Esophagus squamous epithelium (tissue), 5 donors: ENCODE measurements at regions not wholly inside any gene's neighbourhood (a gene's known extent, or its start where the extent isn't known, plus 50 kb on each side); places are given as distances from the start of the nearest gene placed in this dataset.

Experiments used
- DNase-seq: peaks from one replicate; lab custom pipeline; 2025; lab: John Stamatoyannopoulos, UW
- H3K27ac ChIP-seq, 4 donors: fragments of 200-600 bp; sonication (generic); one replicate each; pipeline ENCODE4 v1.5.1; 2016 to 2019; ENCODE audit warnings: mild to moderate bottlenecking in 1 of 4
- H3K27me3 ChIP-seq, 4 donors: fragments of 200-600 bp; sonication (generic); 1 replicate in 3 of 4; 2 replicates in 1 of 4; pipeline versions ENCODE4 v1.5.1 to v1.6.0; 2017 to 2021; ENCODE audit warnings: antibody characterized with exemption in 1 of 4
- H3K36me3 ChIP-seq, 3 donors: fragments of 200-600 bp; sonication (generic); one replicate each; pipeline ENCODE4 v1.5.1; 2016 to 2019
- H3K4me1 ChIP-seq, 3 donors: fragments of 200-600 bp; sonication (generic); one replicate each; pipeline ENCODE4 v1.5.1; 2017 to 2019
- H3K4me3 ChIP-seq, 4 donors: fragments of 200-600 bp; sonication (generic); 1 replicate in 3 of 4; 2 replicates in 1 of 4; pipeline ENCODE4 v1.5.1; 2016 to 2019; ENCODE audit warnings: mild to moderate bottlenecking in 2 of 4, moderate library complexity in 1 of 4
- H3K9me3 ChIP-seq, 3 donors: fragments of 200-600 bp; sonication (generic); one replicate each; pipeline ENCODE4 v1.5.1; 2016 to 2019
- CTCF ChIP-seq, 6 experiments: fragments of 450-650 bp in 4 of 6; fragments of 200-600 bp in 2 of 6; sonication (generic) in 2 of 6; IDR thresholded peaks; one replicate each; pipeline ENCODE4 v1.5.1; 2016 to 2019; ENCODE audit warnings: antibody characterized with exemption in 6 of 6, mild to moderate bottlenecking in 4 of 6, moderate library complexity in 4 of 6
- POLR2A ChIP-seq, 4 donors: fragments of 450-650 bp; IDR thresholded peaks; one replicate each; pipeline ENCODE4 v1.6.1; 2017; ENCODE audit warnings: antibody characterized with exemption in 4 of 4, mild to moderate bottlenecking in 4 of 4, moderate library complexity in 3 of 4
- WGBS, 2 donors: methylation state at CpG; one replicate each; pipeline ENCODE4 v1.1.5; 2018; 5-methylcytosine and 5-hydroxymethylcytosine counted together
- intact Hi-C: fragments of 100-400 bp; cut with DNase I; formaldehyde crosslinking; loops from one replicate; pipeline ENCODE4 v1.15.0; 2022
- donor health status: DM: yes; HTN: yes; CAD: no.

- H3K4me1 ChIP-seq = no peaks in the 10 kb centered on the region
- no peaks in the 10 kb centered on the region for H3K27me3 ChIP-seq
- no peaks in the 10 kb centered on the region for H3K36me3 ChIP-seq
- H3K27ac ChIP-seq = no peak overlapping the region
- 48 to 60% methylated on average over 6 of the region's 6 CpGs for WGBS, 2 donors
- no peak for TF ChIP-seq POLR2A (IDR thresholded peaks at IDR 0.05)
- TF ChIP-seq CTCF (IDR thresholded peaks at IDR 0.05) = no peak
- H3K4me3 ChIP-seq = no peak overlapping the region
- DNase-seq = no peak
- intact Hi-C loops = no loop called here
- H3K9me3 ChIP-seq = no peaks in the 10 kb centered on the region
Observed at GRCh38 chr15:87711026-87711425, 545.5 kb downstream of the NTRK3 start.

GRCh38 chr15:87710406-87710805 lies 546.1 kb downstream of the NTRK3 start:
- Histone ChIP-seq H3K4me1 (no peaks in the 10 kb centered on the region), H3K4me3 (no peak overlapping the region), H3K27me3 (no peaks in the 10 kb centered on the region), H3K27ac (no peak overlapping the region), H3K9me3 (no peaks in the 10 kb centered on the region), H3K36me3 (no peaks in the 10 kb centered on the region)
- WGBS, 2 donors = 76 to 84% methylated on average over 6 to 7 of the region's 7 CpGs
- TF ChIP-seq POLR2A (IDR thresholded peaks at IDR 0.05) (no peak), CTCF (IDR thresholded peaks at IDR 0.05) (no peak)
- intact Hi-C loops = no loop called here
- DNase-seq = no peak

DNA sequence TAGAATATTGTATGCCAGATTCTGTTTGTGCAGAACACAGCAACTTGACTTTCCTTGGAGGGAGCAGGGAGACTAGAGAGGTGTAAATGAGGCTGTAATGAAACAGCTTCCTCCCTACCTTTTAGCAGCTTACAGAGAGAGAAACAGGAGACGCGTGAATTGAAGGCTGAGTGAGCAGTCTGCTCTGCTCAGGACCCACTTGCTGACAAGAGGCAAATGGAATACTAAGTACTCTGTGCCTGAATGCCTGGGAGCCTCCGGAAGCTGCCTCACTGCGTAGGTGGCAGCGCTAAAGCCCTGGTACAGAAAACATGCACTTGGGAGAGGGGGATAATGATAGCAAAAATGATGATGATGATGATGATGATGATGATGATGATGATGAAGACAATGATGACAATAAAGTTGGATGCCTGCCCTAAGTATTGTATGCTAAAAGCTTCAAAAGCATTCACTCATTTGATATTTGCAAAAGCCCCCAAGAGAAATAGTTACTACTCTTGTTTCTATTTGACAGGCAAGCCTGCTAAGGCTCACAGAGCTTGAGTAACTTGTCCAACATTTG lies 548.9 kb downstream of the NTRK3 start:
- TF ChIP-seq POLR2A (IDR thresholded peaks at IDR 0.05) = no peak
- TF ChIP-seq CTCF (IDR thresholded peaks at IDR 0.05) = no peak
- intact Hi-C loops = no loop called here
- 73 to 79% methylated on average over 5 of the region's 5 CpGs for WGBS, 2 donors
- no peaks in the 10 kb centered on the region for H3K36me3 ChIP-seq
- H3K27me3 ChIP-seq = no peaks in the 10 kb centered on the region
- H3K27ac ChIP-seq = no peak overlapping the region
- no peak for DNase-seq
- no peak overlapping the region for H3K4me3 ChIP-seq
- no peaks in the 10 kb centered on the region for H3K4me1 ChIP-seq
- H3K9me3 ChIP-seq = no peaks in the 10 kb centered on the region

DNA sequence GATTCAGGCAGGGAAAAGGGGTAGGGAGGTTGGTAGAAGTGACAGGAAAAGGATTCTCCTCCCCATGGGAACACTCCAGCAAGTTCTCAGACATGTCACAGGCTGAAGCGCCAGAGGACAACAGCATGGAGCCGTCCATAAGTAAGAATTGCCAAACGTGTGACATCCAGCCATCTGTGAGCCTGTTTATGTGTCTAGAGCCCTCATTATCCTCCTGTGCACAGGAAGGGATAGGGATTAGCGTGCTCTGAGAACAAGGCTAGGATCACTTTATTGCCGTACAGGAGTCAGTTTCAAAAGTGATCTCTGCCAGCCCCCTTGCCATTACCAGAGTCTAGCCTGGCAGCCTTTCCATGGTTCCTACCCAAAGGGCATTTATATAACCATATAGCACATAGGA lies 549.5 kb downstream of the NTRK3 start:
- no peak overlapping the region for H3K4me3 ChIP-seq
- no peaks in the 10 kb centered on the region for H3K9me3 ChIP-seq
- no peaks in the 10 kb centered on the region for H3K4me1 ChIP-seq
- H3K27ac ChIP-seq = no peak overlapping the region
- no peaks in the 10 kb centered on the region for H3K27me3 ChIP-seq
- no peak for DNase-seq
- intact Hi-C loops = no loop called here
- no peaks in the 10 kb centered on the region for H3K36me3 ChIP-seq
- no peak for TF ChIP-seq POLR2A (IDR thresholded peaks at IDR 0.05)
- TF ChIP-seq CTCF (IDR thresholded peaks at IDR 0.05) = no peak
- WGBS, 2 donors = 59 to 65% methylated on average over 4 to 5 of the region's 5 CpGs

DNA sequence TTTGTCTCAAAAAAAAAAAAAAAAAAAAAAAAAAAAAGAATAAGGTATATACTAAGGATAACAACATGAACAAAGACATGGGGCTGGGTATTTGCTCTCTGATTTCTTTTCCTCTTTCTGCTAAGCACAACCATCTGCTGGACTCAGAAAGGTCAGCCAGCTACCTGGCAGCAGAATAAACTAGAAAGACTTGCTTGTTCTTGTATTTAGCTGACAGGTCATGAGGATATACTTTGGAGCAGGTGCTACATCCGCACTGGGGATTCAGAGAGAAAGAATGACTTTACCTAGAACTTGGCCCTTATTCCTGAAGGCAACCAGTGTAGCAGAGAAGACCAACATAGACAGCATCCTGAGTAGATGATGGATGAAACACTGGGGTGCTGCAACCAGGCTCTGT lies 550.5 kb downstream of the NTRK3 start:
- Histone ChIP-seq H3K4me1 (no peaks in the 10 kb centered on the region), H3K9me3 (no peaks in the 10 kb centered on the region), H3K27ac (no peak overlapping the region), H3K36me3 (no peaks in the 10 kb centered on the region), H3K27me3 (no peaks in the 10 kb centered on the region), H3K4me3 (no peak overlapping the region)
- no peak for DNase-seq
- no peak for TF ChIP-seq CTCF (IDR thresholded peaks at IDR 0.05)
- no peak for TF ChIP-seq POLR2A (IDR thresholded peaks at IDR 0.05)
- WGBS, 2 donors = 58 to 75% methylated on average over 1 of the region's 1 CpG
- intact Hi-C loops = no loop called here
